ENCODE measurements at regions not wholly inside any gene's neighbourhood (a gene's known extent, or its start where the extent isn't known, plus 50 kb on each side); places are given as distances from the start of the nearest gene placed in this dataset.

DNA sequence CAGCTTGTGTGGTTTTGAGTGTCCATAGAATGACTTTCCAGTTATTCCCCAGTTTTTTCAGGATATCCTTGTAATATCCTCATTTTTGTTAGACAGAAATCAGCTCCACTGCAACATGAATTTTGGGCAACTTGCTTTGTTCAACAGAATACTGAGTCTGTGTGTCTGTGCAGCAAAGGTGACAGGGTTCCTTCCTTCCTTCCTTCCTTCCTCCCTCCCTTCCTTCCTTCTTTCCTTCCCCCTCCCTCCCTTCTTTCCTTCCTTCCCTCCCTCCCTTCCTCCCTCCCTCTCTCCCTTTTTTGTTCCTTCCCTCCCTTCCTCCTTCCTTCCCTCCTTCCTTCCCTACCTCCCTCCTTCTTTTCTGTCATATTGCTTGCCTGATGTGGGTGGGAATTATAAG is 496.5 kb downstream of the EPM2A start:
- DNase-seq (ENCODE audit: low read depth): no peak

DNA sequence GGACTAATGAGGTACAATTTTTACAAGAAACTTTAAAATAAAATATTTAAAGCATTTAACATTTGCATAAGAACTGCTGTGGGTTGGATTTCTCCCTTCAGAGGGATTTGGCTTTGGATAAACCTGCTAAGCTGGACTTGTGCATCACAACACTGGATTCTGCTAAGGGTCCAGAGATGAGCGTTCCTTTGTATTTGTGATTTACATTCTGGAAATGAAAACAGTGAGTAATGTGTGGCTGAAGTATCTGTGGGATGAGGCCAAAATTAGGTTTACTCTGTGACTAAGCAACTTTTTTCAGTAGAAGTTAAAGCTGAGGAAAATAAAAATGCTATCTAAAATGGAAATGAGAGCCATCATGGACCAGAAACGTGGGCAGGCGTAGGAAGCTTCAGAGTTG is 494.3 kb downstream of the EPM2A start:
- no peak for DNase-seq (ENCODE audit: low read depth)

DNA sequence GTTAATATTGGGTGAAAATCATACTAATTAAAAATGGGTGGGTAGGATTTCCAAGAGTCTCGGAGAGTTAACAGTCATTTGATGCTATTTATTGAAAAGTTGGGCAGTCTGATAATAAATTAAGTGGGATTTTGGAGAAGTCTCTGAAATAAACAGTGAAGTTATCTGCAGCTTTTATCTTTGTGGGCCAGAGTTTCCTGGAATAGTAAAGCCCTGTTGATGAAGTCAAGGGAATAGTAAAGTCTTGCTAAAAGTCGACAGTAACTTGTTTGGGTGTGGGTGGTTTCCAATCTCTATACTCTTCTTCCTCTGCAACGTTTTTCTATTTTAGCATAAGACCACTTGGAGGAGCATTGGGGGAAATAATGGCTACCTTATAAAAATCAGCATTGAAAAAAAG is 493.6 kb downstream of the EPM2A start:
- DNase-seq (ENCODE audit: low read depth): no peak

- DNase-seq (ENCODE audit: low read depth): no peak
These were observed 490.8 kb downstream of the EPM2A start for GRCh38 chr6:145244349-145245100.

DNA sequence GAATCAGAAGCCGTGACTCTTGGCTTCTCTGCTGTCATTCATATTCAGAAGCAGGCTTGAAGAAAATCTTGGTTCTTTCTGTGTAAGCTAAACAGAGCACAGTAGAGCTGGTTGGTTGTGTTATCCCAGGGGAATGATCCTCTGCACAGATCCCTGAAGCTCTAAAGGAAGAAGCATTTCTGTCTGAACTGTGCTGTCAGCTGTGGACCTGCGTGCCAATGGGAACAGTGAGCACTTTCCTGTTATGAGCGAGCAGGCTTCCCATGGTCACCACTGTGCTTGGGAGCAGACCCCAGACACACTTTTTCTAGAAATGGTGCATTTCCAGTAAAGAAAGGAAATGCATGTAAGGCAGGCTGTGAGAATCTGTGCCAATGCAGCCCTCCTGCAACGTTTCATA is 490.2 kb downstream of the EPM2A start:
- DNase-seq (ENCODE audit: low read depth): no peak

DNA sequence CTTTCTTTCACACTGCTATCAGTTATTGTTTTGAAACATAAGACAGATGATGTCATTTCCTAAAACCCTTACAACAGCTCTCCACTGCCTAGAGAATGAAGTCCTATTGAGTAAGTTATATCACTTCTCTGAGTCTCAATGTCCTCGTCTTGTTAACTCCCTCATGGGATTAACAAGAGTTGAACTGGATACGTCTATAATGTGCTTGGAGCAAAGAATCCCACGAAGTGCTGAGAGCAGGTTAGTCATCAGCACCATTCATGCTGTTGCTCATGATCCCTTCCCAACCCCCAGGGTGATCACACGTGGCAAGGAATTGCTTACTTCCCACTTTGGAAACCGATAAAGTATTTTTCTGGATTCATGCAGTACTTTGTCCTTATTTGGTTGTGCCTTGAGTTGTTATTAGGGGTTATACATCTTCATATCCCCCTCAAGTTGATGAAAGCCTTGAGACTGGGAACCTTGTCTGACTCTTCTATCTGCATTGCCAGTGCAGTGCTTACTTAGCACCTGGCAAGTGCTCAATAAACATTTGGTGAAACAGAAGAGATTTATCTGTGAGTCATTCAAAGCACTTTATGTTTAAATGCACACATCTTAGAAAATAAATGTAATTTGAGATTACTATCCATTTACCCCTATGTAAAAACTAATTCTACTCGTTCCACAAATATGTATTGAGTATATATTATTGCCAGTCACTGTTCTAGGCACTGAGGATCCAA is 487.5 kb downstream of the EPM2A start:
- no peak for DNase-seq (ENCODE audit: low read depth)

DNA sequence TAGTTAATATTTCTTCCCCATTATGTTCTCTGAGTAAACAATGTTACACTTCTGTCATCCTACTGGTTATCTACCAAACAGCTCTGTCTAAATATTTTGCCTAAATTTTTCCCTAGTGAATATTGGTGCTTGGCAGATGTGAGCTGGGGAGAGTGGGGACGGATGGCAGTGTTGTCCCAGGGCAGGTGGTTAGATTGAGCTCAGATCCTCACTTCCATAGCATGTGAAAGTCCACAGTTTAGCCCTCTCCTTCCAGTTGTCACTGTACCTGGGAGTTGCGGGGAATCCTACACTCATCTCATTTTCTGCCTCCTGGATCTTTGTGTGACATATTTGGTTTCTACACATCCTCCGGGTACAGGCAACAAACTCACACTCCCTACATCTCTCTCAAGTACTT is 484.9 kb downstream of the EPM2A start:
- no peak for DNase-seq (ENCODE audit: low read depth)

- no peak for DNase-seq (ENCODE audit: low read depth)
These were observed 482.6 kb downstream of the EPM2A start for GRCh38 chr6:145252737-145253136.

- no peak for DNase-seq (ENCODE audit: low read depth)
These were observed 480.5 kb downstream of the EPM2A start for GRCh38 chr6:145254649-145255401.

DNA sequence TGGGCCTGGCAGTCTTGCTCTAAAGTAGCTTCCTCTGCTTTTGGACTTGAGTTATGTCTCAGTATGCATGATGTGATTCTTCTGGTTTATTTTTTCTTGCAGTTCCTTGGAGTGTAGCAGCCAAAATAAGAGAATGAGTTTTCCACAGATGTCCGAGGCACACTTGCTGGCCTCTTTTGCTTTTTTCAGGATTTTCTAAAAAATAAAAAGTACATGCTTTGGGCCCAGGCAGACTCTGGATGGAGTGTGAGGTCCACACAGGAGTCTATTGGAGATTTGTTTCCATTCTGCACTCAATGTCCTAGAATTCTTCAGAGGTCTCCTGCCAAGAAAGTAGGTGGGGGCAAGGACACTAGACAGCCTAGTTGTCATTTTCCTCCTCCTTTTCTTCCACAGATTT is 477.6 kb downstream of the EPM2A start:
- no peak for DNase-seq (ENCODE audit: low read depth)

GRCh38 chr6:145258122-145258521 is 477.2 kb downstream of the EPM2A start:
- no peak for DNase-seq (ENCODE audit: low read depth)

DNA sequence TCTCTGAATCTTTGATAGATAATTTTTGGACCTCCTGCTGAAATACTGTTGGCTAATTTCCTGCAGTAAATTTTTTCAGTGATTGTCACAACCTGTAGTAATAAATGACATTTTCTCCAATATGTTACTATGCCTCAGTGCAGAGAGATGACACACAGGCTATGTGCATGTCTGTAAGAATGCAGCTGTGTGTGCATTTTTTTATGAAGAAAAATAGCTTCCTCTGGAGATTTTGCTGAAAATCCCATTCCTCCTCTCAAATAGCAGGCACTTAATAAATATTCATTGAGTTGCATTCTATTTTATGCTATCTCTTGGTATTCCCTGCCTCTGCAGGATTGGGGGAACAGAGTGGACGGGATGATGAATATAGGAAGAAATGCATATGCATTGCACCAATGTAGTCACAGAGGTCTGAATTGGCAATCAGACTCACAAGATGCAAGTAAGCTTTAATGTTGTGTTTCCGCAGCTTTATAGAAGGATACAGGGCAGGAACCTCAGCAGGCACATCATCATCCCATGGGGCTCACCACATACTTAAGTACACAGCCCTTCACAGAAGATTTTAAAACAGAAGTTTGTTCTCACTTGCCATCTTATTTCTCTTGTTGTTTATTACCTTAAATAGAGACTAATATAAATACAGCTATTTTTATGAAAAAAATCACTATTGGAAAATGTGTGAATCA is 474.7 kb downstream of the EPM2A start:
- no peak for DNase-seq (ENCODE audit: low read depth)

GRCh38 chr6:145261758-145262157 is 473.6 kb downstream of the EPM2A start:
- DNase-seq (ENCODE audit: low read depth): no peak

GRCh38 chr6:145262771-145263170 is 472.5 kb downstream of the EPM2A start:
- no peak for DNase-seq (ENCODE audit: low read depth)

DNA sequence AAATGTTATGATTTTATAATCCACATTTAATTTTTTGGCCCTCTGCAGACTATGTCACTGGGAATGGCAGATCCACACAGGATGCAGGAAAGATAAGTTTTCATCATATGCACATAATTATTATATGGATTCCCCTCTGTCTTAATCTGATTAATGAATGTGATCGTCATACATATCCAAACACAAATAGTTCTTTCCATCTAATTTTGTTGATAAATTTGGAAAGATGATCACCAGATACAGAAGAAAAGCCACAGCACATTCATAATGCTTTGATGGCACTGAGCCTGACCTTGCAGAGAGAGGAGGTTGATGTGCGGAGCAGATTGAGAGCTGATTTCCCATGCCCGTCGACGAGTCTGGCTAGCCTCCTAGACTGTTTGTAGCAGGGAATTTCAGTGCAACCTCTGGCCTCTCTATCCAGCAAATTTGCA is 471.5 kb downstream of the EPM2A start:
- no peak for DNase-seq (ENCODE audit: low read depth)

DNA sequence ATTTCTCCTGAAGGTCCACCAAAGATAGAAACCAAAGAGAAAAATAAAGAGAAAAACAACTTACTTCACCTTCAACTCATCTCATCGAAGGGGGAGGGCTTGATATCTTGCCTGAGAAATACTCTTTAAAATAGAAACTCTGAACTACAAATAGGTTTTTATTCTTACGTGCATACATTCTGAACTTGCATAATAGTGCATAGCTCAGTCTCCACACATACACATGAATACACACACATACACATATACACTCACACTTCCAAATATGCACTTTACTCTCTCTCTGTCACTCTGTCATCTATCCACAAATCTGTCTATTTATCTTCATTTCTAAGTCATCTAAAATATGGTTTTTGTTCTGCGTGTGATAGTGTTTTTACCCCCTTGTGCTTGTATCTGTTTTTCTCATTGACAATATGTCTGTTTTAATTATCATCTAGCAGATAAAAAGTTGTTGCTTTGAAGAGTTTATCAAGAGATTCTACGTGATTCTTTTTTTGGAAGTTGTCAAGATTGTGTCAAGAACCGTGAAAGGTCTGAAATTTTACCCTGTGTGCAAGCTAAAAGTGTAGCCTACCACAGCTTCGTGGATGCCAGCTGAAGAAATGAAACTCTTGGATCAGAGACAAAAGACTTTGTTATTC is 468.8 kb downstream of the EPM2A start:
- DNase-seq (ENCODE audit: low read depth): no peak

GRCh38 chr6:145267076-145267867 is 468.0 kb downstream of the EPM2A start:
- no peak for DNase-seq (ENCODE audit: low read depth)

DNA sequence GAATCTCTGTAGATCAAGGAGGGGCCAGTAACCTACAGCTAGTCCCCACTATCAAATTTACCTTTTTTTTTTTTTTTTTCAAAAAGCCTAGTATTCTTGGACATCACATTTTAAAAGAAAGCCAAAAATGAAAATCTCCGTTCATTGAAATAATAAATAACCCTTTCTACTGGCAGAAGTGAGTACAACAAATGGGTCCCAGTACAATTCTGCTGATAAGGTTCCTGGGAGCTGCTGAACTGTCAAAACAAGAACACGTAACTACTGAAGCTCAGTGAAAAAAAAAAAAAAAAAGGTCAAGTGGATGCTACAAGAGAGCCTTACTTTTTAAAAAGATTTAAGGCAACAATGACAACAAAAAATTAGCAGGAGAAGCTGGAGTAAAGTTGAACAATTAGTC is 464.9 kb downstream of the EPM2A start:
- DNase-seq (ENCODE audit: low read depth): no peak

DNA sequence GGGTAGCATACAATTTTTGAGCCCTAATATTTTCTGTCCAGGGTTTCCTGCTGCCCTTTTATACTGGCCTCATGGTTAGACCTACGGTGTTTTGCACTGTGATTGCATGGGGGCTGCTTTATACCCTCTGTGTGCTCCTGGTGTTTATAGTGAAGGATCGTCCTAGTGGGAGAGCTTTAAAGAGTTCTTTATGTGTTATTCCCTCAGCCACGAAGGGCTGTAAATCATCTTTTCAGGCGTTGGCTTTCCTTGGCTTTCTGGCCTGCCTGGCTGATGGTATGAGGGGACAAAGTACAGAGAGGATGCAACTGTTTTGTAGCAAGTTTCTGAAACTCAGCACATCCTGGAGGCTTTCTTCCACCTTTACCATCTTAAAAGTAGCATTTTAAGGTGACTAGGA is 464.3 kb downstream of the EPM2A start:
- DNase-seq (ENCODE audit: low read depth): no peak

DNA sequence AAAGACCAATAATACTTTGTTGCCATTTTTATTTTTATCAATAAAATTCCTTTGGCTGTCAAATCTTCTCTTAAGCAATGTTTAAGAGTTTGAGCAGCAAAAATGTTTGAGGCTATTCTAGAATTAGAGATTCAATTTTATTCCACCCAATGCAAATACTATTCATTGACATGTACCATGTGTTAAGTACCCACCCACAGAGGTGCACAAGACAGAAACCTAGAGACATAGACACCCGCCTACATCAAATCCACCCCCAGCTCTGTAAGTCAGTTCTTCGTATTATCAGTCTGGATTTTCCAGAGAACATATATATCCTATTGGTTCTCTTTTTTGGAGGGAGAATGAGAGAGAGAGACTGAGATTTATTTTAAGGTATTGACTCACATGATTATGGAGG is 463.7 kb downstream of the EPM2A start:
- no peak for DNase-seq (ENCODE audit: low read depth)

GRCh38 chr6:145272246-145272645 is 463.1 kb downstream of the EPM2A start:
- no peak for DNase-seq (ENCODE audit: low read depth)
